HG02759 (cell line): ENCODE measurements at regions not wholly inside any gene's neighbourhood (a gene's known extent, or its start where the extent isn't known, plus 50 kb on each side); places are given as distances from the start of the nearest gene placed in this dataset.

Experiments used
- ATAC-seq: cut with Tn5 transposase; IDR thresholded peaks from one replicate; pipeline ENCODE4 v1.9.1; 2021; ENCODE audit warnings: mild to moderate bottlenecking, moderate library complexity; ENCODE audit not compliant: unreplicated experiment

- no peak for ATAC-seq
Measured at GRCh38 chr5:113792806-113793205, 279.3 kb downstream of the YTHDC2 start.

- no peak for ATAC-seq
Measured at GRCh38 chr5:113794981-113795380, 281.5 kb downstream of the YTHDC2 start.

GRCh38 chr5:113800686-113801085 is 287.2 kb downstream of the YTHDC2 start:
- ATAC-seq, result no peak

- ATAC-seq, result no peak
Measured at GRCh38 chr5:113804264-113804663, 290.8 kb downstream of the YTHDC2 start.

GRCh38 chr5:113804943-113805342 is 291.4 kb downstream of the YTHDC2 start:
- no peak for ATAC-seq

GRCh38 chr5:113806250-113806649 is 292.8 kb downstream of the YTHDC2 start:
- ATAC-seq, result no peak

GRCh38 chr5:113806904-113807303 is 293.4 kb downstream of the YTHDC2 start:
- no peak for ATAC-seq

- no peak for ATAC-seq
Measured at GRCh38 chr5:113807427-113807991, 294.0 kb downstream of the YTHDC2 start.

- no peak for ATAC-seq
Measured at GRCh38 chr5:113808956-113809355, 295.5 kb downstream of the YTHDC2 start.

GRCh38 chr5:113809626-113810025 is 296.1 kb downstream of the YTHDC2 start:
- no peak for ATAC-seq

- no peak for ATAC-seq
Measured at GRCh38 chr5:113813466-113813865, 300.0 kb downstream of the YTHDC2 start.

- no peak for ATAC-seq
Measured at GRCh38 chr5:113817683-113818082, 304.2 kb downstream of the YTHDC2 start.

- no peak for ATAC-seq
Measured at GRCh38 chr5:113823696-113824095, 310.2 kb downstream of the YTHDC2 start.

GRCh38 chr5:113824307-113824706 is 310.8 kb downstream of the YTHDC2 start:
- no peak for ATAC-seq

- ATAC-seq, result no peak
Measured at GRCh38 chr5:113825176-113825575, 311.7 kb downstream of the YTHDC2 start.

- no peak for ATAC-seq
Measured at GRCh38 chr5:113846941-113847340, 333.4 kb downstream of the YTHDC2 start.

GRCh38 chr5:113864437-113864836 is 350.9 kb downstream of the YTHDC2 start:
- ATAC-seq, result no peak

- no peak for ATAC-seq
Measured at GRCh38 chr5:113866763-113867162, 353.3 kb downstream of the YTHDC2 start.

GRCh38 chr5:113869611-113870010 is 356.1 kb downstream of the YTHDC2 start:
- ATAC-seq, result no peak

- ATAC-seq, result no peak
Measured at GRCh38 chr5:113871972-113872371, 358.5 kb downstream of the YTHDC2 start.

- no peak for ATAC-seq
Measured at GRCh38 chr5:113875096-113875495, 361.6 kb downstream of the YTHDC2 start.

- no peak for ATAC-seq
Measured at GRCh38 chr5:113891491-113891890, 378.0 kb downstream of the YTHDC2 start.

- no peak for ATAC-seq
Measured at GRCh38 chr5:113896789-113897188, 383.3 kb downstream of the YTHDC2 start.
